Left cardiac atrium (tissue), 4 donors: ENCODE measurements at regions not wholly inside any gene's neighbourhood (a gene's known extent, or its start where the extent isn't known, plus 50 kb on each side); places are given as distances from the start of the nearest gene placed in this dataset.
A peak's percentile ranks its signal among the peaks of the same experiment; 100 is the strongest.
"Not testable (repeated sequence)": the region's sequence is repeated elsewhere in the genome, so short reads cannot be mapped to it uniquely, and the experiment has no call there.

Source experiments
- ATAC-seq, 2 donors: fragments of 200-7000 bp; cut with Tn5 transposase; one replicate each; pipeline ENCODE4 v1.9.1; 2020; ENCODE audit warnings: mild to moderate bottlenecking in 2 of 2, moderate library complexity in 2 of 2
- DNase-seq: peaks from one replicate; pipeline ENCODE4 v3.0.0-alpha.2; 2020
- intact Hi-C, 2 donors: fragments of 100-400 bp; cut with DNase I; formaldehyde crosslinking; loops; one replicate each; pipeline versions ENCODE4 v1.14.1 to v1.15.1; 2022 to 2023
- donor health status: DM: no; HTN: yes; CAD: no.
- donor health status: DM: no; HTN: yes; CAD: no; lungs with severe emphysema.
- donor health status: DM: yes; HTN: yes; CAD: no.
- donor health status: Dilated cardiomyopathy.

DNA sequence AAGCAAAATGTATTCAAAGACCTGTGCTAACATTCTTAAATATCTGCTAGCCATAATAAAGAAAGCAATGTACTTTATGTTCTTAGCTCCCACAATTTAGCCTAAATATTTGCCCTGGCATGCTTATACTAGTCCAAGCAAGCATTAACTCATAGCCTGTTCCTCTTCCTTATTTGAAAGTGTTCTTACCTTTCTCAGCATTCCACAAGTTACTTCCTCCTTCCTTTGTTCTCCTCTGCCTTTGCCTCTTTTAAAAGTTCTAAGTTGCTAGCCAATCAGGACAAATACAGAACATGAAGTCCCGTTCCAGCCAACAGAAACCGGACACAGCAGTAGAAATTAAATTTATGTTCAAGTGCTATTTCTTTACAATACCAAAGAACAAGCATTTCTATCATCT, 1154.6 kb upstream of the CELF4 start:
- intact Hi-C loops, DNase-seq, ATAC-seq: not testable (repeated sequence)

DNA sequence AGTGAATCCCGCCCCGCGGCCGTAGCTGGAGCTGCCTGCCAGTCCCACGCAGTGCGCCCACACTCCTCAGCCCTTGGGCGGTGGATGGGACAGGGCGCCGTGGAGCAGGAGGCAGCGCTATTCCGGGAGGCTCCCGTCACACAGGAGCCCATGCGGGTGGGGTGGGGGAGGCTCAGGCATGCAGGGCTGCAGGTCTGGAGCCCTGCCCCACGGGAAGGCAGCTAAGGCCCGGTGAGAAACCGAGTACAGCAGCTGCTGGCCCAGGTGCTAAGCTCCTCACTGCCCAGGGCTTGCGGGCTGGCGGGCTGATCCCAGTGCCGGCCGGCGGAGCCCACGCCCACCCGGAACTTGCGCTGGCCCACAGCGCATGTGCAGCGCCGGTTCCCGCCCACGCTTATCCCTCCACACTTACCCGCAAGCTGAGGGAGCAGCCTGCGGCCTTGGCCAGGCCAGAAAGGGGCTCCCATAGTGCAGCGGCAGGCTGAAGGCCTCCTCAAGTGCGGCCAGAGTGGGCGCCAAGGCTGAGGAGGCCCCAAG, 1152.8 kb upstream of the CELF4 start:
- ATAC-seq (no peak), DNase-seq (no peak)
- intact Hi-C loops, result no loop called here

DNA sequence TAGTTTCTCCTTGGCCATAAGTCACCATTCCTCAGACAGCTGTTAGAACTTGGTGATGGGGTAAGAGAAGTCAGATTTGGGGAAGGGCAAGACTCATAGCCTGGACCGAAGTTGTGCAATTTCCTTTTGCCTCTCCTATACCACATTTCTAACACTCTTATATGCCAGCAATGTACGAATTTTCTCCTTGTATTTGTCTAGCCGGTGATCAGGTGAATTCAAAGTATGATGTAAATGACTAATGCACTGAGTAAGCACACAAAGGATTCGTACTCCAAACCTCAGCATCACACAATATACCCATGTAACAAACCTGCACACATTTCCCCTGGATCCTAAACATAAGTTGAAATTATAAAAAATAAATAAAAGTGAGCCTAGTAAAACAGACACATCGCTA, 1143.5 kb upstream of the CELF4 start:
- ATAC-seq (no peak), DNase-seq (no peak)
- intact Hi-C loops, result no loop called here

DNA sequence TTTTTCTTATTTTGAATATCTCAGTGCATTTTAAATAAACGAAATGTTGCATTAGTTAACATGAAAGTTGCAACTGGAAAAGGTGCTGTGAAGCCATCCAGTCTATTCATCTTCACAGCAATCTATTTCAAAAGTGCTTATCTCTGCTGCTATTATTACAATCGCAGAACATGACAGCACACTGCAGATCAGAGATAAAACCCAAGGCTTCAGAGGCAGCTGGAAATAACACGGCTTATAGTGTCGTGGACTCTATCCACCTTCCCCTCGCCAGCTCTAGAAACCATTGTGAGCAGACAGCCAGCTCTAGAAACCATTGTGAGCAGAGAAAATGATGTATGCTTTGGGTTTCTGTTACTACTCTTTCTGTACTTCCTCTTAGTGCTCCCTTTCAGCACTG, 1140.8 kb upstream of the CELF4 start:
- DNase-seq (no peak), ATAC-seq (no peak)
- intact Hi-C loops, result no loop called here

DNA sequence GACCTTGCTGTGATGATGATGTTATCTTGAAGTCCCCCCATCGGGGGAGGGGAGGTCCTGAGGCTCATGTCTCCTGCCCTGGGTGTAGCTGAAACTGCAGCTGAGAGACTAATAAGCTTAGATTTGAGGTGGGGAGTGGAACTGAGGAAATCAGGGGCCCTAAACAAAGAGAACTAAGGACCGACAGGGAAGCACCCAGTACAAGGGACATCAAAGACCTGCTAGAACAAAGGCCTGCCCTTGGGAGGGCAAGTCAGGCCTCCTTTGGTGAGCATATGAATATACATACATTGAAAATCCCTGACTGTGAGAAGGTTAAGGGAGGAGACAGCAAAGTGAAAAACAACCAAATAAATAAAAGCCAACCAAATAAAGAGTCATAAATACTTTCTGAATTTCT, 1132.5 kb upstream of the CELF4 start:
- intact Hi-C loops, result no loop called here
- ATAC-seq, result no peak

DNA sequence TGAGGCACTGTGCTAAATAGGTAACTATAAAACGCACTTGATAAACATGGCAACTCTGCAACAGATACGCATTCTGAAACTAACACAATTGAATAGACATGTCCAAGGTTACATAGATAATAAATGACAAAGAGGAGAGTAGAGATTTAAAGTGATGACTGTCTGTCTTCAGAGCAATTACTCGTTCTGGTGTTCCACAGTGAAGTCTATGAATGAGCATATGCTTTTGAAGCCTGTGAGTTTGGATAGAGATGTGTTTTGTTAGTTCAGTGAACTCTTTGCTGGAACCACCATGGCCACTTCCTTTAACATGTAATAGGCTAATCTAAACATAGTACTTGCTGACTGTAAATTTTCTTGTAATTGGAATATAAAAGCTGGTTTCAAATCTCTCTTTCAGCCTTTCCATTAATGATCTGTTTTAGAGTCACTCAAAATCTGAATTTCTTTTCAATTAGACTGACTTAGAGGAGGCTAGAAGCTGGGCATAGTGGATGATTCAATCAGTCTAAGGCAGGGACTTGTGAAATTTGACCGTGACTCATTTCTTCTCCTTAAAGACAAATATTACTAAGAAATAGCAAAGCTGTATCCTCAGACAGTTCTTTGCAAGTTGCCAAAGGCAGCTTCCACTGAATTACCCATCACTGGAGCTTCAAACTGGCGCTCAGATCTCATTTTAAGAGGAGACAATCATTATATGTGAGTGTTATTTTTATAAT, 1130.1 kb upstream of the CELF4 start:
- DNase-seq (no peak), ATAC-seq (peak in 1 of 2 donors; percentile 51)
- intact Hi-C loops, result no loop called here

More for the DNA sequence above, 1132.5 kb upstream of the CELF4 start:
- no peak for DNase-seq

DNA sequence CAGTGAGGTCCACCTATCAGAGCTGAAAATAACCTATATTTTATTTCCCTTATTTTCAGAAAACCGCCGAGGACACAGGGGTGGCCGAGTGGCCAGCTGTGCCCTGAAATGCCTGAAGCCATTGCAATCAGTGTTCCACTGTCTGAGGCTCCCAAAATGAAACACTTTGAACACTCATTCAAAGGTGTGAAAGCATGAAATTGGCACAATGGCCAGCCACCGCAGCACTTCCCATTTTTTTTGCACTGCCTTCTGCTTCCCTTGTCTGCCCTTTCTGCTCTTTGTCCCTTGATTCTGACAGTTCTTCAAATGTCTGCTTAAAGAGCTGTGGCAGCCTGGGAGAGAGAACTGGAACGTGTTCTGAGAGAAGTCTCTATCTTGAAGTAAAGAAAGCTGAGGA, 1127.5 kb upstream of the CELF4 start:
- intact Hi-C loops, result no loop called here
- DNase-seq (no peak), ATAC-seq (no peak)

DNA sequence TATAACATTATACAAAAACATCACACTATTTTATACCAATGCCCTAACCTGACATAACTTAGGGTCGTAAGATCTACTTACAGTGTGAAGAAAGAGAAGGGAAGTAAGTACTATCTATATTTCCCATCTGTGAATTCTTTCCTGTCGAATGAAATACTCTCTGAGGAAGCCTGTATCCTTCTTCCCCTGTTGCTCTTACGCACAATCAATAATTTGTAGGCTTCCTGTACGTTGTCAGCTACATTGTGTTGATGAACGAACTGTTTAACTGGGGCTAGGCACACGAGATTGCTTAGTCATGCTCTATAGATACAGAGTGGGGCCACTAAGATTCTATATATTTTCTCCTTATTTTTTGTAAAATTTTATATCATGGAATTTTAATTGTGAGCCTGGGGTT, 1125.0 kb upstream of the CELF4 start:
- intact Hi-C loops, result no loop called here
- no peak for DNase-seq
- no peak for ATAC-seq

DNA sequence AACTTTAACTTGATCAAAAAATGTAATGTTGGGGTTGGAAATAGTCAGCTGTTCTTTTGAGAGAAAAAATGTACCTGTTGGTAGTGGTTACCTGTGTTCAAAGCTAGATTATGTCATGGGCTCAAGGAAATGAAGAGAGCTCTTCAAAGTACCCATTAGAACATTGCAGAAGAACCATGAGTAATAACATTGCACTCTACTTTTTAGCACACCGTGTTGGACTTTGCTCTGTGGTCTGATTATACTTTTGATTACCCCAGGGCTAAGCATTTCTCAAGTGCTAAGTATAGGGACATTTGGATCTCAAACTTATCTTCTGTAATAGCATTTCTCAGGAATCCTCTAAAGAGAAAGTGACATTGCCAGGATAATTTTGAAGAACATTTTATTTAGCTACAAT, 1122.8 kb upstream of the CELF4 start:
- intact Hi-C loops, result no loop called here
- no peak for DNase-seq
- no peak for ATAC-seq

DNA sequence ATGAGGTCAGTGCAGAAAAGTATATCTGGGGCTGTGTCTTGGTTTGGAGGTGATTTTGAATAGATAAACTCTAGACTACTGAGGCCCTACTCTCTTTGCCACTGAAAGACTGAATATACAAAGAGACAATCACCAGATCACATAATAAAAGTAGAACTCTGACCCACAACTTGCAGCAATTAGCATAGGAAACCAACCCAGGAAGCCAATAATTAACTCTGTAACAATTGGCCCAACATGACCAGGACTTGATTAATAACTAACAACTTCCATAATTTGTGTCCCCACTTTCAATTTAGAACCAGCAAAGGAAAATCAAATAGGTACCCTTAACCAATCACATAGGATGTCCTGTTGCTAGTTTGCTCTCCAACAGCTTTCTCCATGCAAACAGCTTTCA, 1104.9 kb upstream of the CELF4 start:
- ATAC-seq, result no peak
- DNase-seq, result no peak
- intact Hi-C loops, result no loop called here

DNA sequence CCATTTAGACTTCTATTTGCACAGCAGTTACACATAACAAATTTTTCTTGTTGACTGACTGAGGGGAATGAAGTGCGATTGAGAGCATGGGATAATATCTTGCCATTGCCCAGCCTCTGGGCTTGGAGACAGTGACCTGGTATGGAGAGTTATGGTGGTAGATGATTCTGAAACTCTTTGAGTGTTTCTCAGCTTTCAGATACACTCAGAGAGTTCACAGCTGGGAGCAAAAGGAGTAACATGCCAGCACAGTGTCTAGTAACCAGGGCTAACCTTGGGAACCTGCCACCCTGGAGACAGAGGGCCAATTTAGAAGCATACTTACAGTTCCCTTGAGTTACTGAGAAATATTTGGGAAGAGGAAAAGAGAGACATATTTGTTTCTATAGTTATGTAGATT, 1099.3 kb upstream of the CELF4 start:
- ATAC-seq (no peak), DNase-seq (no peak)
- intact Hi-C loops, result no loop called here

DNA sequence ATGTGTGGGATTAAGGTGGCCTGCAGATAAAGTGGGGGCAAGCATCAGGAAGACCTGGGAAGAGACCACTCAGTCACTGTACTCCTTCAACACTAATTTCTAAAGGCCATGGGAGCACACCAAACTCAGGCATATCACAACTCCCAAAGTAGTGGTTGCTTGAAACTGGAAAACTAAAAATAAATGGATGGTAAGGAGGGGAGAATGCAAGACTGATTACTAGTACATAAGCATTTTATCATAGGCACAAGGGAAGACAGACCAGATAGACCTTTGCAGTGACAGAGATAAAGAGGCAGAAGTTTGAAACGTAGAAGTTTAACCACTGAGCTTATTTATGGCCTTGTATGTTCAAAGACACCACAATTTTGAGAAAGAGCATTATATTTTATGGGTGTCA, 1098.1 kb upstream of the CELF4 start:
- intact Hi-C loops, result no loop called here
- peak in 1 of 2 donors; percentile 22 for ATAC-seq
- no peak for DNase-seq

DNA sequence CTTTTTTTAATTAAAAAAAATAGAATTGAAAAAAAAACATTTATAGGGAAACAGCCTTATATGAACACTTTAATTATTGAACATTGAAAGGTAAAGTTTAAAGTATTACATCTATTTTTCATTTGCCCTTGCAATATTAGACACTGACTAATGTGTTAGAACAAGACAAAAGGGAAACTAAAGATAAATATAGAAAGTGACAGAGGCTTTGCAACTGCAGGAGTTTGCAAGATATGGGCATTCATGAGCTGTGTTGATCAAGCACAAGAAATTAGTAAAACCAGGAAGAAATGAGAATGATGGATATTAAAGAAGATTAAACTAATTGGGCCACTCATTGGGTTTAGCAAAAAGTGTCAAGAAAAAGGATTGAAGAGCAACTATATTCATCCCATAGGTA, 1097.7 kb upstream of the CELF4 start:
- no peak for ATAC-seq
- no peak for DNase-seq
- intact Hi-C loops, result no loop called here

DNA sequence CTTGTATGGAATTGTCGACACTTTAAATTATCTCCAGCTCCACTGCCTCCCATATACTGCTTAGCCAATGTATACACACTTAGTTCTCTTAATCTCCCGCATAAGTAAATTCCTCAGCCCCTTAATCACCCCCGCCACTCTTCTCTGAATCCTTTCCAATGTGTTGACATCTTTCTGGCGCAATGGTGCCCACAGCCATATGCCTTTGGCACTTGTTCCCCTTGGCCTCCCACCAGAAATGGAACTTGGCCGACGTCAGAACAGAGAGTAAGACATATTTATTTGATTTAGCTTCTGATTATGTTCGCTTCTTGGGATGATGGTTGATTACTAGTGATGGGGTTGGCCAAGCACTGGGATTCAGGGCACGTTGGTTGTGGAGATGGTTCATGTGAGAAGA, 1089.3 kb upstream of the CELF4 start:
- ATAC-seq, result no peak
- no peak for DNase-seq
- intact Hi-C loops, result no loop called here

DNA sequence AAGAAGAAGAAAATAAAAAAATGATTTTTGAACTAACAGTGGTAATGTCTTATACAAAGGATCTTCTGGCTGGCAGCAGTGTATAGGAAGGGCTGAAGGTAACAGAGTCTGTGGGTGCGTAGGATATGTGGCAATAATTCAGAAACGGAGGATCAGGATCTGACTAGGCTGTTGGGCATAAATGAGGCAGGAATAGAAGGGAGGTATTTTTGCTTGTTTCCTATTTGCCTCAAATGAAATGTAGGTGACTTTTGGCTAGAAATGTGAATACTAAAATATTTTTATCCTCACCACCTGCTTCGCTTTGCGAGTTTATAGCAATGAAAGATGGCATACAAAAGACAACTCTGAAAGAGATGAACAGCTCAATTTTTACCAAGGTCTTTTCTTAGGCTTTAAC, 1086.1 kb upstream of the CELF4 start:
- intact Hi-C loops, result no loop called here
- ATAC-seq (no peak), DNase-seq (no peak)

DNA sequence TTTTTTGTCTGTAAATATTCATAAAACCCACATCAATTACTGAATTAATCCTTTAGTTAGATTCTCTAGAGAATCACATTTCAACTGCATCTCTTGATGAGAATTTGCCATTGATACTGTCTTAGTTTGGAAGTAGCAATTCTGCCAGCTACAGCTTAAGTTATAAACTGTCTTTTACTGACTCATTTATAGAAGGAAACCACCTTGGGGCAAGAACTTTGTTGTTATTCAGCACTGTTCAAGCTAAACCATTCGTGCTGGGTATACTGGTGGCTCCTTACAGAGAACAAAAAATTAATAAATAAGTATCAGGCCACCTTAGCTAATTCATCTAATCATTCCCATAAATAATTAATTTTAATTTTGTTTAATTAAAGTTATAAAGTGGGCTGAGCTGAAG, 1082.6 kb upstream of the CELF4 start:
- intact Hi-C loops, result no loop called here
- DNase-seq (no peak), ATAC-seq (no peak)

DNA sequence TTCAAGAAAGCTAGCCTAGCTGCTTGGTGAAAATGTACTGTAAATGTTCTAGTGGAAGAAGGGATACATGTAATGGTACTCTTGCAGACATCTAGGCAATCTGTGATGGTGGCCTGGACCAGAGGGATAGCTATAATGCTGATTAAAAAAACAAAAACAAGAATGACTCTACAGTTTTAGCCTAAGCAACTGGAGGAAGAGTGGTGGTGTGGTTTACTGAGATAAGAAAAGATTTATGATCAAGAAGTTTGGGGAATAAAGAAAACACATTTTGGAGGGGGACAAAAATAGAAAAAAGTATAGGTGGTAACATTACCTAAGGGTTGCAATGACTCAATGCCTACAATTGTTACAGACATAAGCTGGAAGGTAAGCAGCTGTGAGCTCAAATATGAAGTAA, 1080.7 kb upstream of the CELF4 start:
- intact Hi-C loops, result no loop called here
- DNase-seq (no peak), ATAC-seq (no peak)

DNA sequence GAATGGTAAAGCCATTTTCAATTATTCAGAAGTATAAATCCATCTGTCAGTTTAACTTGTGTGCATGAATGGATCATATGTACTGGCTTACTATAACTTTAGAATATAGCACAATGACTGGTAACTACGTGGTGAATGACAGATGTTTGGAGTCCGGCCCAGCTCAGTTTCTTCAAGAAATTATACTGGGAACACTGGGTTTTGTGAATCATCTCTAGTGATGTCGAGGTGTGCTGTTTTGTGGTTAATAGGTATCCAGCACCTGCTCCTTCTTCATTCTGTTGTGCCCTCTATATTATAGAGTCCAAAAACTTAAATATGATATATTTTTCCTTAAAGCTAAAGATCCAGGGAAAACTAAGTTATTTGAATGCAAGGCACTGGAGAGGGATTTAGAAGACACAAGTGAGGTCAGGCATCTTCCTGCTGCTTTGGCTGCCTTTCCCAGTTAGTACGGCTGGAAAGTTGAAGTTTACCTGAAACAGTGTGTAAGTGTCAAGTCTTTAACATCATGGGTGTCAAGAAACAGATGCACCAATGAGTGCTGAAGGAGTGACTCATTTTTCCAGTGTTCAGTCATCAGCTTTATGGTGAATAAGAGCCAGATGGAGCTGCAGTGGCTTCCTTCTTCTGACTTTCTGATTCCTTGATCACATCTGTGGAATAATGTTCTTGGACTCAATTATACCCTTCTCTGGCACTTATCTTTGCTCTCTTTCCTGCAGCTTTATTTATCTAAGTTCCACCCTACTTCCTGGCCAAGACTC, 1079.5 kb upstream of the CELF4 start:
- intact Hi-C loops, result no loop called here
- ATAC-seq (no peak), DNase-seq (no peak)

DNA sequence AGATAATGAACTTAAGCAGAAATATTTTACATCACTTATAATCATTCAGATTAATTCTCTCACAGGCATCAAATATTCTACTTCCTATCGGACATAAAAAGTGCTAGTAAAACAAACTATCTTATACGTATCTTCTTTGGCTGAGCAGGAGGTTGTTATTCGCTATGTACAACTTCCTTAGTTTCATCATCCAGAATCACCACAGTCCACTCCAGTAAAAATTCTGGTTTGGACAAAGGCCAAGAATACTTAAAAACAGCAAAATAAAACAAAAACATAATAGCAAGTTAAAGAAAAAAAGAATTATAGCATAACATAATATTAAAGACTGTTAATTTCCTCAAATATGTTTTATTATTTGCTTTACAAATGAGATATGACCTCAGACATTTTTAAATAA, 1077.1 kb upstream of the CELF4 start:
- ATAC-seq (no peak), DNase-seq (no peak)
- intact Hi-C loops, result no loop called here

DNA sequence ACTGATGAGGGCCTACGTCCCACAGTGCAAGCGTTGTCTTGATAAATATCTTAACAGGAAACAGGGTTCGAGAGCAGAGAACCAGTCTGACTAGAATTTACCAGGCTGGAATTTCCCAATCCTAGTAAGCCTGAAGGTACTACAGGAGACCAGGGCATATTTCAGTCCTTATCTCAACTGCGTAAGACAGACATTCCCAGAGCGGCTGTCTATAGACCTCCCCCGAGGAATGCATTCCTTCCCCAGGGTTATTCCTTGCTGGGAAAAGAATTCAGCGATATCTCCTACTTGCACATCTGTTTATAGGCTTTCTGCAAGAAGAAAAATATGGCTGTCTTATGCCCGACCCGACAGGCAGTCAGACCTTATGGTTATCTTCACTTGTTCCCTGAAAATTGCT, 1074.1 kb upstream of the CELF4 start:
- intact Hi-C loops, DNase-seq, ATAC-seq: not testable (repeated sequence)
